Loucy (cell line): ENCODE measurements at regions not wholly inside any gene's neighbourhood (a gene's known extent, or its start where the extent isn't known, plus 50 kb on each side); places are given as distances from the start of the nearest gene placed in this dataset.

ENCODE experiments used
- EZH2phosphoT487 ChIP-seq: fragments of 200-600 bp; IDR thresholded peaks from 2 replicates; pipeline ENCODE4 v1.6.1; 2018; ENCODE audit warnings: antibody characterized with exemption, mild to moderate bottlenecking, moderate library complexity, borderline replicate concordance
- TF ChIP-seq, protein P1 (sequence below): fragments of 200-600 bp; sonication (generic); conservative IDR thresholded peaks from 2 replicates; pipeline ENCODE4 v1.5.1; 2014; ENCODE audit warnings: mild to moderate bottlenecking, antibody characterized with exemption, low read length

DNA sequence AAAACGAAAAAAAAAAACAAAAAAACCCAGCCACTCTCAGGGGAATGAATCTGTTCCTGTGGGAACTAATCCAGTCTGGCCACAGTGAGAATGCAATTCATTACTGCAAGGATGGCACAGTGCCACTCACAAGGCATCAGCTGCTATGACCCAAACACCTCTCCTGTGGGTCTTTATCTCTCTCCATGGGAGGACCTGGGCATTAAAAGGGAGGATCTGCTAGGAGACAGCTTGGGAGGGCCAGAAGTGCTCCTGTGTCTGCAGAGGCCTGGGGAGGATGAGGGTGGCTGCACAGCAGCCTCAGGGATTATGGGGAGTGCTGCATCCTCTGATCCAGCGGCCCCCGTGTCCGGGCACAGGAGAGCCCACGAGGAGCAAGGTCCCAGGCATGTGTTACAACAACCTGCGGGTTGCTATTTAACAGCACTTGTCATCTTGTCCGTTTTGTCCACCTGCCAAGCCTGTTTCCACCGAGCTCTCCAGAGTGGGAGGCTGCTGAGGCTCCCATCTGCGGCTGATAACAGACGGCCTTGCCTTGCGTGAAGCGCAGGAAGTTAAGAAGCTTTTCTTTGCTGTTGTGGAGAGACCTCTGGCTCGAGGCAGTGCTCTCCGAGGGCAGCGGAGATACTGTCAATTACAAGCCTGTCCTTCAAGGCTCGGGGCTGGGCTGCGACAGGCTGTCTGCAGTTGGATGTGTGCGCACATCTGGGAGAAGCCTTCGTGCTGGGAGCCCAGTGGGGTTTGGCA is 97.7 kb downstream of the NXPE2 start:
- TF ChIP-seq, protein P1, sequence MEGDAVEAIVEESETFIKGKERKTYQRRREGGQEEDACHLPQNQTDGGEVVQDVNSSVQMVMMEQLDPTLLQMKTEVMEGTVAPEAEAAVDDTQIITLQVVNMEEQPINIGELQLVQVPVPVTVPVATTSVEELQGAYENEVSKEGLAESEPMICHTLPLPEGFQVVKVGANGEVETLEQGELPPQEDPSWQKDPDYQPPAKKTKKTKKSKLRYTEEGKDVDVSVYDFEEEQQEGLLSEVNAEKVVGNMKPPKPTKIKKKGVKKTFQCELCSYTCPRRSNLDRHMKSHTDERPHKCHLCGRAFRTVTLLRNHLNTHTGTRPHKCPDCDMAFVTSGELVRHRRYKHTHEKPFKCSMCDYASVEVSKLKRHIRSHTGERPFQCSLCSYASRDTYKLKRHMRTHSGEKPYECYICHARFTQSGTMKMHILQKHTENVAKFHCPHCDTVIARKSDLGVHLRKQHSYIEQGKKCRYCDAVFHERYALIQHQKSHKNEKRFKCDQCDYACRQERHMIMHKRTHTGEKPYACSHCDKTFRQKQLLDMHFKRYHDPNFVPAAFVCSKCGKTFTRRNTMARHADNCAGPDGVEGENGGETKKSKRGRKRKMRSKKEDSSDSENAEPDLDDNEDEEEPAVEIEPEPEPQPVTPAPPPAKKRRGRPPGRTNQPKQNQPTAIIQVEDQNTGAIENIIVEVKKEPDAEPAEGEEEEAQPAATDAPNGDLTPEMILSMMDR: no peak
- TF ChIP-seq EZH2phosphoT487: no peak
